NT2/D1 (cell line): ENCODE measurements at regions not wholly inside any gene's neighbourhood (a gene's known extent, or its start where the extent isn't known, plus 50 kb on each side); places are given as distances from the start of the nearest gene placed in this dataset.

ENCODE experiments used
- SUZ12 ChIP-seq: IDR thresholded peaks from 2 replicates; pipeline ENCODE4 v1.6.1; 2011; ENCODE audit not compliant: insufficient read length, insufficient read depth; ENCODE audit errors: extremely low read depth
- YY1 ChIP-seq: IDR thresholded peaks from 2 replicates; pipeline ENCODE4 v1.6.1; 2011; ENCODE audit not compliant: insufficient read length, insufficient read depth
- ZNF274 ChIP-seq: IDR thresholded peaks from 2 replicates; pipeline ENCODE4 v1.6.1; 2011; ENCODE audit warnings: mild to moderate bottlenecking, low read depth, low read length

DNA sequence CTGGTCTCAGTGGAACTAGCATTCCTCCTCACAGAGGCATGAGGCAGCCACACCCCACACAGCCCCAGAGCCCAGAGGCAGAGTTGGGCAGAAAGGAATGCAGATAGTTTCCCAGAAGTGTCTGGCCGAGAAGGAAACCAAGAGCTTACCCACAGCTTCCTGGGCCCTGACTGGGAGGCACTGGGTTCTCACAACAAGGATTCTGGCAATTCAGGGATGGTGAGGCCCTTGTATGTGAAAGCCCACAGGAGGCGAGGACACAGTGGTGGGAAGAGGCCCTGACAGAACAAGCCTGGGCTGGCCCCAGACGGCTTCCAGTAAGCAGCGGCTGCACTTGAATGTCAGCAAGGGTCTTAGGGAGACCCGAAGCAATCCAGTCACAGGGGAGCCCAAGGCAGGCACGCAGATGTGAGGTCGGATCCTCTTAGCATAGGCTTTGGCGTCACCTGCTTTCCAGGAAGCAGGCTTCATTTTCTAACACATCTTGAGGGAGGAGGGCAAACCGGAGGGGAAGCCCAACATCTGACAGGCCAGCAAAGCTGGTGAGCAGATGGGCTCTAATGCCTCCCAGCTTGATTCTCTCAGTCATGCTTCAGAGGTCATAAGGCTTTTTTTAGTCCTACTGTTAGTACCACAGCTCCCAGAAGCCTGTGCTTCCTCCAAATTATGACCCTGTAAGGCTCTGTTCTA is 78.3 kb upstream of the AKIP1 start:
- TF ChIP-seq YY1 (no peak), SUZ12 (no peak), ZNF274 (no peak)
